Hepatocyte (in vitro differentiated cells): ENCODE measurements at regions not wholly inside any gene's neighbourhood (a gene's known extent, or its start where the extent isn't known, plus 50 kb on each side); places are given as distances from the start of the nearest gene placed in this dataset.

Experiments used
- DNase-seq: peaks from one replicate; pipeline ENCODE4 v3.0.0-alpha.2; 2016; ENCODE audit warnings: low spot score
- H2AFZ ChIP-seq: fragments of 200-600 bp; sonication (generic); 2 replicates; pipeline ENCODE4 v1.6.0; 2016; ENCODE audit warnings: antibody characterized with exemption, mild to moderate bottlenecking
- H3K27ac ChIP-seq: fragments of 200-600 bp; sonication (generic); 2 replicates; pipeline ENCODE4 v1.5.1; 2016; ENCODE audit warnings: mild to moderate bottlenecking
- H3K27me3 ChIP-seq: fragments of 200-600 bp; sonication (generic); 2 replicates; pipeline ENCODE4 v1.6.1; 2016
- H3K36me3 ChIP-seq: fragments of 200-600 bp; sonication (generic); replicated peaks from 2 replicates; pipeline ENCODE4 v1.5.1; 2016; ENCODE audit warnings: low read depth; ENCODE audit not compliant: insufficient read depth
- H3K4me1 ChIP-seq: fragments of 200-600 bp; sonication (generic); 2 replicates; pipeline ENCODE4 v1.5.1; 2016; ENCODE audit warnings: mild to moderate bottlenecking, moderate library complexity; ENCODE audit not compliant: insufficient read depth
- H3K4me2 ChIP-seq: fragments of 200-600 bp; sonication (generic); 2 replicates; pipeline ENCODE4 v1.6.0; 2016
- H3K4me3 ChIP-seq: fragments of 200-600 bp; sonication (generic); 2 replicates; pipeline ENCODE4 v1.5.1; 2016; ENCODE audit warnings: mild to moderate bottlenecking
- H3K79me2 ChIP-seq: fragments of 200-600 bp; sonication (generic); 2 replicates; pipeline ENCODE4 v1.6.0; 2017; ENCODE audit warnings: mild to moderate bottlenecking
- H3K9me2 ChIP-seq: fragments of 200-600 bp; sonication (generic); replicated peaks from 2 replicates; pipeline ENCODE4 v1.6.0; 2017; ENCODE audit warnings: mild to moderate bottlenecking; ENCODE audit not compliant: insufficient read depth
- H3K9me3 ChIP-seq: fragments of 200-600 bp; sonication (generic); 2 replicates; pipeline ENCODE4 v1.5.1; 2016; ENCODE audit warnings: low read depth, mild to moderate bottlenecking
- H4K20me1 ChIP-seq: fragments of 200-600 bp; sonication (generic); 2 replicates; pipeline ENCODE4 v1.6.0; 2016; ENCODE audit warnings: mild to moderate bottlenecking; ENCODE audit not compliant: insufficient read depth, poor library complexity, severe bottlenecking
- CTCF ChIP-seq: fragments of 200-600 bp; sonication (generic); IDR thresholded peaks from 2 replicates; pipeline ENCODE4 v1.5.1; 2016; ENCODE audit warnings: antibody characterized with exemption, mild to moderate bottlenecking; ENCODE audit not compliant: poor library complexity
- EZH2 ChIP-seq: fragments of 200-600 bp; sonication (generic); IDR thresholded peaks from 2 replicates; pipeline ENCODE4 v1.6.1; 2016; ENCODE audit warnings: antibody characterized with exemption, mild to moderate bottlenecking, borderline replicate concordance
- EZH2phosphoT487 ChIP-seq: fragments of 200-600 bp; sonication (generic); IDR thresholded peaks from one replicate; pipeline ENCODE4 v1.6.1; 2018; ENCODE audit warnings: antibody characterized with exemption, mild to moderate bottlenecking, low read depth, moderate library complexity; ENCODE audit not compliant: unreplicated experiment, severe bottlenecking
- WGBS: methylation state at CpG from one replicate; pipeline ENCODE4 v1.1.6; 2016; ENCODE audit warnings: low lambda C conversion rate; ENCODE audit errors: missing lambda C conversion rate; 5-methylcytosine and 5-hydroxymethylcytosine counted together

DNA sequence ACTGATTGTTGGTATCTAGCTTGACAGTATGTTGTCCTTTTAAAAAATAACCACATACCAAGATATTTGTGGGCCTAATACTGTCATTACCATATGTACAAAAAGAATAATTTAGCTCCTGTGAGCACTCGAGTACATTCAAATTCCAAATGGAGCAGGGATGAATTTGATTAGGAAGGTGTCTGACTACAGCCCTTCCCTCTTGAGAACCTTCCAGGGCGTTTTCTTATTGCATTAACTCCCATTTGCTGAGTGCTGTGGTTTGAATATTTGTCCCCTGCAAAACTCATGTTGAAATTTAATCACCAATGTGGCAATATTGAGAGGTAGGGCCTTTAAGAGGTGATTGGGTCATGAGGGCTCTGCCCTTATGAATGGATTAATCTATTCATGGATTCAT lies 76.9 kb upstream of the RALY start:
- H3K36me3 ChIP-seq: no peaks in the 10 kb centered on the region
- H3K4me1 ChIP-seq: no peaks in the 10 kb centered on the region
- TF ChIP-seq EZH2phosphoT487 (no peak), CTCF (no peak), EZH2 (no peak)
- H3K27me3 ChIP-seq: no peaks in the 10 kb centered on the region
- no peak overlapping the region for H3K4me2 ChIP-seq
- no peaks in the 10 kb centered on the region for H3K79me2 ChIP-seq
- H3K4me3 ChIP-seq: no peak overlapping the region
- no peaks in the 10 kb centered on the region for H3K9me2 ChIP-seq
- DNase-seq: no peak
- no peak overlapping the region for H3K27ac ChIP-seq
- 80% methylated on average over 2 of the region's 2 CpGs for WGBS
- no peaks in the 10 kb centered on the region for H3K9me3 ChIP-seq
- H2AFZ ChIP-seq: no peak overlapping the region
- no peaks in the 10 kb centered on the region for H4K20me1 ChIP-seq

GRCh38 chr20:33917831-33918525 lies 75.7 kb upstream of the RALY start:
- Histone ChIP-seq H3K27me3 (no peaks in the 10 kb centered on the region), H3K79me2 (no peaks in the 10 kb centered on the region), H3K27ac (no peak overlapping the region), H4K20me1 (no peaks in the 10 kb centered on the region), H3K9me3 (no peaks in the 10 kb centered on the region), H3K4me2 (no peak overlapping the region), H2AFZ (no peak overlapping the region), H3K4me3 (no peak overlapping the region), H3K4me1 (no peaks in the 10 kb centered on the region), H3K9me2 (no peaks in the 10 kb centered on the region), H3K36me3 (no peaks in the 10 kb centered on the region)
- 78% methylated on average over 6 of the region's 6 CpGs for WGBS
- DNase-seq: no peak
- TF ChIP-seq EZH2 (no peak), CTCF (no peak), EZH2phosphoT487 (no peak)

GRCh38 chr20:33918662-33919061 lies 75.0 kb upstream of the RALY start:
- no peak for DNase-seq
- 96% methylated on average over 5 of the region's 5 CpGs for WGBS
- Histone ChIP-seq H3K4me2 (no peak overlapping the region), H3K36me3 (no peaks in the 10 kb centered on the region), H4K20me1 (no peaks in the 10 kb centered on the region), H3K79me2 (no peaks in the 10 kb centered on the region), H3K4me3 (no peak overlapping the region), H3K9me2 (no peaks in the 10 kb centered on the region), H3K9me3 (no peaks in the 10 kb centered on the region), H2AFZ (no peak overlapping the region), H3K27me3 (no peaks in the 10 kb centered on the region), H3K27ac (no peak overlapping the region), H3K4me1 (no peaks in the 10 kb centered on the region)
- TF ChIP-seq EZH2: no peak

DNA sequence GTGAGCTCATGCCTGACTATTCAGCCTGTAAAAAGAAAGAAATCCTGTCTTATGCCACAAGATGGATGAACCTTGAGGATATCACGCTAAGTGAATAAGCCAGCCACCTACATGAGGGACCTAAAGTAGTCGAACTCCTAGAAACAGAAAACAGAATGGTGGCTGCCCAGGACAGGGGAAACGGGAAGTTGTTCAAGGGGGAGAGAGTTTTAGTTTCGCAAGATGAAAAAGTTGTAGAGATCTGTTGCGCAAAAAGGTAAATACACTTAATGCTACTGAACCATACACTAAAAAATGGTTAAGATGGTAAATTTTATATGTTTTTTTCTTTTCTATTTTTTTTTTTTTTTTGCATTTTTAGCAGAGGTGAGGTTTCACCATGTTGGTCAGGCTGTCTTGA lies 74.1 kb upstream of the RALY start:
- no peak overlapping the region for H3K4me3 ChIP-seq
- TF ChIP-seq EZH2: no peak
- no peak for TF ChIP-seq EZH2phosphoT487
- TF ChIP-seq CTCF: no peak
- no peak overlapping the region for H3K4me2 ChIP-seq
- no peaks in the 10 kb centered on the region for H4K20me1 ChIP-seq
- no peak overlapping the region for H2AFZ ChIP-seq
- no peaks in the 10 kb centered on the region for H3K9me3 ChIP-seq
- no peak overlapping the region for H3K27ac ChIP-seq
- no peaks in the 10 kb centered on the region for H3K4me1 ChIP-seq
- no peaks in the 10 kb centered on the region for H3K27me3 ChIP-seq
- H3K79me2 ChIP-seq: no peaks in the 10 kb centered on the region
- no peaks in the 10 kb centered on the region for H3K9me2 ChIP-seq
- no peak for DNase-seq
- 91% methylated on average over 5 of the region's 5 CpGs for WGBS
- no peaks in the 10 kb centered on the region for H3K36me3 ChIP-seq
